Kidney glomerular epithelial cell (primary cell): ENCODE measurements at regions not wholly inside any gene's neighbourhood (a gene's known extent, or its start where the extent isn't known, plus 50 kb on each side); places are given as distances from the start of the nearest gene placed in this dataset.
A peak's percentile ranks its signal among the peaks of the same experiment; 100 is the strongest.
"Not testable (repeated sequence)": the region's sequence is repeated elsewhere in the genome, so short reads cannot be mapped to it uniquely, and the experiment has no call there.

ENCODE experiments used
- DNase-seq: peaks from one replicate; lab custom pipeline; 2025; lab: John Stamatoyannopoulos, UW

DNA sequence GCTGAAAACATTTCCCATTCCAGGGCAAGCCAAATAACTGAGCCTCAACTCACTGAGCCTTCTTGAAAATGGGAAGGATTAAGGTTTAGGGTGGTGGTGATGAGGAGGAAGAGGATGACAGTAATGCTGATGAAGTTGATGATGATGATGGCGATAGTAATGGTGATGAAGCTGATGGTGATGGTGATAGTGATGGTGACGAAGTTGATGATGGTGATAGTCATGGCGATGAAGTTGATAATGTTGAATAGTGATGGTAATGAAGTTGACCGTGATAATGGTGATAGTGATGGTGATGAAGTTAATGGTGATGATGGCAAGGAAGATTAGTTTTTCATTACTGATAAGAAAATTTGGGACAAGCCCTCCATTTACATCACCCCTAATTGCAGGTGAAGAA is 285.8 kb upstream of the DYNLRB2 start:
- DNase-seq: no peak

DNA sequence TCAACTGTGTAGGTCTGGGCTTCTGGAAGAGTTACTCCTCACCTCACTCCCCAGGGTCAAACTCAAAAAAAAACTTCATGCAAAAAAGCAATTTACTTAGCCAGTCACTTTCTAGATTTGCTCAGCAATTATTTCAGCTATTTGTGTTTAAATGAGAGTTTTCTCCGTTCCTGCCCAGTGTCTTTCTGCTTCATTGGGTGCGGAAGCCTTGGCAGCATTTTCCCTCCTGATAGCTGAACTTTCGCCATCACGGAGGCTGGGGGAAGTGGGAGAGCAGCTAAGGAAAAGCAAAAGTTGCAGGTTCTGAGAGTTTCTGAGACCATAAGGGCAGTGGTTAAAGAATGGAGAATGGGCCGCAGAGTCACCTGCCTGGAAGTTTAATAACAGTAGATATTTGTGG is 287.1 kb upstream of the DYNLRB2 start:
- peak; percentile 53 for DNase-seq

DNA sequence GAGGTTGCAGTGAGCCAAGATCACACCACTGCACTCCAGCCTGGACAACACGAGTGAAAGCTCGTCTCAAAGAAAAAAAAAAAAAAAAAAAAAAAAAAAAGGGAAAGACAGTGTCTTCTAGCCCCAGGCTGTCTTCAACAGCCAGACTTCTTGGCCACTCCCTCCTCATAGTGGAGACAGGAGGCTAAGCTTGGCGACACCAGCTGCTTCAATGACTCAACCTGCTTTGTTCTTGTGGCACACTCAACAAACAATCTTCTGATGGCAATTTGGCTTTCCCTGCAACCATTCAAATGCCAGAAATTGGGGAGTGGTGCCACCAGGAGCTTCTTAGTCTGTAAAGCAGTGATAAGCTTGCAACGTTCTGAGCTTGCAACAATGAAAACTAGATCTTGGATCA is 290.4 kb upstream of the DYNLRB2 start:
- no peak for DNase-seq

DNA sequence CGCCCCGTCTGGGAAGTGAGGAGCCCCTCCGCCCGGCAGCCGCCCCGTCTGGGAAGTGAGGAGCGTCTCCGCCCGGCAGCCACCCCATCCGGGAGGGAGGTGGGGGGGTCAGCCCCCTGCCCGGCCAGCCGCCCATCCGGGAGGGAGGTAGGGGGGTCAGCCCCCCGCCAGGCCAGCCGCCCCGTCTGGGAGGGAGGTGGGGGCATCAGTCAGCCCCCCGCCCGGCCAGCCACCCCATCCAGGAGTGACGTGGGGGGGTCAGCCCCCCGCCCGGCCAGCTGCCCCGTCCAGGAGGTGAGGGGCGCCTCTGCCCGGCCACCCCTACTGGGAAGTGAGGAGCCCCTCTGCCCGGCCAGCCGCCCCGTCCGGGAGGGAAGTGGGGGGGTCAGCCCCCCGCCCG is 297.5 kb upstream of the DYNLRB2 start:
- not testable (repeated sequence) for DNase-seq

DNA sequence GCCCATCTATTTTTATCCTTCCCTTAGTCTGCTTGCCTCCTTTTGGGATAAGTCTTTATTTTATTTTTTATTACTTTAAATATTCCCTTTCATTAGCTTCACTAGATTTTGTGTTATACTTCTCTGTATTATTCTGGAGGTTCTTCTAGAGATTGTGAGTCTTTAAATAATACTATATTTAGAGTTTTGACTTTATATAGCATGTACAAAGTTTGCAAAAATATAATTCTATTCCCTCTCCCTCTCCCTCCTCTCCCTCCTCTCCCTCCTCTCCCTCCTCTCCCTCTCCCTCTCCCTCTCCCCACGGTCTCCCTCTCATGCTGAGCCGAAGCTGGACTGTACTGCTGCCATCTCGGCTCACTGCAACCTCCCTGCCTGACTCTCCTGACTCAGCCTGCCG is 298.5 kb upstream of the DYNLRB2 start:
- not testable (repeated sequence) for DNase-seq

DNA sequence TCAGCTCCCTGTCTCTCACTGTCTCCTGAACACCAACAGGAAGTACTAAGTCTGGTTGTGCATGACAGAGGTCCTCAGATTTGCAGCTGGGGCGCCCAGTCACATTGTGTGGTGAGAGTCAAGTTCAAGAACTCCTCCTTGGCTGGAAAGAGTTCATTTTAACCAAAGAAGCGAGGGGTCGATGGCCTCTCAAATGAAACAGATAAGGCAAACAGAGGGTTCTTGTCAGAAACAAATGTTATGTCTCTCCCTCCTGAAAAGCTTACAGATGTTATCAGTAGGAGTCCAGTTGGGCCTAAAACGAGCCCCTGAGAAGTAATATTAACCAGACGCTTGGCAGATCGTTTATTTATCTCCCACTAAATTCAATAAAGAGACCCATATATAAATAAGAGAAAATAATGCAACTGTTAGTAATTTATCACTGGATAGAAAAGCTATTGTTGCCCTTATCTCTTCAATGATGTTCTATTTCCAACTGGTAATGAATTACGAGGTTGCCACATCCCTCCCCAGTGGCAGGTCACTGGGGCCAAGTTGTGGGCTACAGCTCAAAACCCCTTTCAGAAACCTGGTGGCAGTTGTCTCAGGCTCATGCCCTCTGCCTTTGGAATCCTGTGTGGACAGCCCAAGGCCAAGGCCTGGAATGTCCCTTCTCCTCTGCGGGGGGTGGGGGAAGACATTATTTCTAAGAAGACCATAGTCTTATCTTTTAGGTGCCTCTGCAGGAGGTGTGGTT is 307.5 kb upstream of the DYNLRB2 start:
- no peak for DNase-seq

DNA sequence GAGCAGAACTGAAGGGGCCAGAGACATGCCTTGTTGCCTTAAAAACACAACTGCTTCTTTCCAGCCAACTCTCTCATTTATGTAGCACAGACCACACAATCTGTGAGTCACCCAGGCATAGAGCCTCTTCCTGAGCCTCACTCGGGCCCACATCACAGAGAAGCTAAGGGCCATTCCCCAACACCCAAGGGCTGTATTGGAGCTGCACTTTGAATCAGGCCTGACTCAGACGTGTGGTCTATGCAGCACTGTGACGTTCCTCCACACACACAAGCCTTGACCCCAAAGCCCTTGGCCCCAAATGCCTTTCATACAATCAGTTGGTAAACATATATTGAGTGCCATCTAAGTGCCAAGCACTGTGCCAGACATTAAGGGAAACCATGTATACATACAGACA is 308.9 kb upstream of the DYNLRB2 start:
- peak; percentile 75 for DNase-seq

DNA sequence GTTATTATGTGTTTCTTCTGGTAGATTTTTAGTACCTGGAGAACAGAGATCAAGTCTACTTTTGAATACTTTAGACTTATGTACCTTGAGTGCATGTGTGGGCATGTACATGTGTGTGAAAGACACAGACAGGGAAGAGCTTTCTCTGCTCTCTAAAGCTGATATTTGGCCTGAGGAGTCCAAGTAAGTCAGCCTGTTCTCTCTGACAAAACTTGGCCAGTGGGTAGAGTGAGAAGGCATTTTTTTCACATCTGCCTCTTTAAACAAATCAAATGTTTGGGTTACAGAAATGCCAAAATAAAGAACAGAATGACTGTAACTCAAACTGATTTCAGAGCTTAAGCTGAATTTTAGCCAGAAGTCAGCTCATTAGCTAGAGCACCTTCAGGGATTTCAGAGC is 309.7 kb upstream of the DYNLRB2 start:
- DNase-seq: no peak

DNA sequence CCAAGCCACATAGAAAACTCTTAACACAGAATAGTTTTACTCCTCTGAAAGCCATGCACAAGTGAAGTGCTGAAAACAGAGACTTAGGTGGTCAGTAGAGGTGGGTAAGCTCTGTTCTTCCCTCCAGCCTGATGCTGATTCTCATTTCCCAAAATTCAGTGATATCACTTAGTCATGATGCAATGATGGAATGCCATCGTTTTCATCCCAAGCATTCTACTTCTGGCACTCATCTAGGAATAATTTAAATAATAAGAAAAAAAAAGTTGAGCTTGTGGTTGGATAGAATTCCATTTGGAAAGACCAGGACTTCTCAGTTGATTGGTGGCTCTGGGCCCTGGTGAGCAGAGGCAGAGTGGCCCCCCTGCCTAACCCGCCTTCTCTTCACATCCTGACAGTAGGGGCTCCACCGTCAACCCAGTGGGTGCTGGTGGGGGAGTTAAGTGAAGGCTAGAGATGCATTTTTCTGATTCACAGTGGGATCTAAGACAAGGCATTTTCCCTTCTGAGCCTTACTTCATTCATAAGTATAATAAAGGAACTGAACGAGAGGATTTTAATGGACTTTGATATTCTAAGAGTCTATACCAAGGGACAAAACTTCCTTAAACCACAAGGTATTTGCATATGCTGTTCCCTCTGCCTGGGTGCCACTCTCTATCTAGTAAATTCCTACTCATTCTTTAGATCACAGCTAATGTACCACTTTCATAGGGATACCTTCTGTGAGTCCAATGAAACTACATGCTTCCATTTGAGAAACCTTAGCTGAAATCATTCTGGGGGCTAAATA is 310.3 kb upstream of the DYNLRB2 start:
- no peak for DNase-seq

DNA sequence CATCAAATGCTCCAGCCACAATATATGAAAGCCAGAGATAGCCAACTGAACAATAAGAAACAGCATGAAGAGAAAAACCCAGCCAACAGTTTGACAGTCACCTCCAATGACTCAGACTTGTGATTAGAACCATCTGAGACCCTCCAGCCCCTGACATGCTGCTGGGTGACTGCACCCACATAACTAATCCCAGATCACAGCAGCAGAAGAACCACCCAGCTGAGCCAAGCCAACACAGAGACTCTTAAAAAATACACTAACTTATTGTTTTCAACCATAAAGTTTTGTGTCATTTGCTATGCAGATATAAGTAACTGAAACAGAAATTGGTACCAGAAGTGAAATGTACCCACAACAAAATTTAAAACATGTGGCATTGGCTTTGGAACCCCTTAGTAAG is 314.3 kb upstream of the DYNLRB2 start:
- no peak for DNase-seq

DNA sequence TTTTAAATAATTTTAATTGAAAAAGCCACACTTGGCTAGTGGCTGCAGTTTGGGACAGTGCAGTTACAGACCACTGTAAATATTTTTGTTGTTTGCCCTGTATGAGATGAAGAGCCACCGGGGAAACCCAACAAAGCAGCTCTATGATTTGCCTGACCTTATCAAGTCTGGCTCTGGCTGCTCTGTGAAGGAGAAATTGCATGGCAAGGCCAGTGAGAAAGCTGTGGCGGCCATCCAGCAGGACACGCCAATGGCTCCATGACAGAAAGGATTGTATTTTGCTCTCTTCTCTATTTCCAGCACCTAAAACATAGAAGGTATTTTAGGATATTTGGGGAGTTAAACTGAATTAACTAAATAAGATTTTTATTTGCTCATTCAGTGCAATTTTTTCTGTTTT is 330.0 kb upstream of the DYNLRB2 start:
- no peak for DNase-seq

DNA sequence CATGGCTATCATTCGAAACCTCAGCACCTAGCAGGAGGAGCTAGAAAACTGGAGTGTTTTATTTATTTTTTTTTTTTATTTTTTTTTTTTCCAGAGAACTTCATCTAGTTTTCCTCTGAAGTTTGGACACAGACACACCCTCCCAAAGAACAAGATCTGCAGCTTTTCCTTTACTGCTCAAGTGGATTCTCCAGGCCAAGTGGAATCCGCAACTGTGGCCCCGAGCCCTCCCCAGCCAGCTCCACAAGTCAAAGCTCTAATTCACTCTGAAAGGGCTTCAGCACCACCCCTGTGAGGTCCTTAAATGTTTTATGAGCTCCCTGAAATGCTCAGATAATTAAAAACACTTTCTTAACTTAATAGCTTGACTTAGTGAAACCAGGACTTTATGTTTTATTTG is 332.1 kb upstream of the DYNLRB2 start:
- DNase-seq: no peak

DNA sequence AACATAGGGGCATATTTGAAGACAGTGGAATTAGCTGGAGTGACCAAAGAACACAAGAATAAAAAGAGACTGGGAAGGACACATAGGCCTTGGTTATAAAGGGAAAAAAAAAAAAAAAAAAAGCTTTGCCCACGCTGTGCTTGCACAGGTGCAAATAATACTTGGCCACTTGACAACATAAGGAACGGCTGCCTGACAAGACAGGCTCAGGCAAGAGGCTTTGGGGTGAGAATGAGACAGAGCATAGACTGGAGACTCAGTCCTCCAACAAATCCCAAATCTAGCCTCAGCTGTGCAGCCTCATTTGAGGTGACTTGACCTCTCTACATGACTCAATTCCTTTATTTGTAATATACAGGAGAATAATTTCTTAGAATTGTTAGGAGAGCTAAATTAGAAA is 332.8 kb upstream of the DYNLRB2 start:
- no peak for DNase-seq

DNA sequence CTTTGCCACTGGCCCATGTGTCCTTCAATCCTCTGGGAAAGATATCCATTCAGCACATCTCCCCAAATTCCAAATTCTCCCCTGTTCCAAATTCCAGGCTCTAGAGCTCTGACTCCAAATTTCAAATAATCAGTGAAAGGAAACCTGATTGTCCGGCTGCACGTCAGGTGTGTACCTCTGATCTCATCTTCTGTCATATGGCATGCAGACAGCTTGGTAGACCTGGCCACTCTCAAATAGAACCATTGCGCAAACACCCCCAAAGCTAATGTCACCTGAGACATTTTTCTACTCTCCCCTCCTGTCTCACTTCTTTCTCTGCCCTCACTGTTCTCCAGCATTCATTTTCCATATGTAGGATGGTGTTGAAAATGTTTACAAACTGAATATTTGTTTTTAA is 337.0 kb upstream of the DYNLRB2 start:
- DNase-seq: no peak

DNA sequence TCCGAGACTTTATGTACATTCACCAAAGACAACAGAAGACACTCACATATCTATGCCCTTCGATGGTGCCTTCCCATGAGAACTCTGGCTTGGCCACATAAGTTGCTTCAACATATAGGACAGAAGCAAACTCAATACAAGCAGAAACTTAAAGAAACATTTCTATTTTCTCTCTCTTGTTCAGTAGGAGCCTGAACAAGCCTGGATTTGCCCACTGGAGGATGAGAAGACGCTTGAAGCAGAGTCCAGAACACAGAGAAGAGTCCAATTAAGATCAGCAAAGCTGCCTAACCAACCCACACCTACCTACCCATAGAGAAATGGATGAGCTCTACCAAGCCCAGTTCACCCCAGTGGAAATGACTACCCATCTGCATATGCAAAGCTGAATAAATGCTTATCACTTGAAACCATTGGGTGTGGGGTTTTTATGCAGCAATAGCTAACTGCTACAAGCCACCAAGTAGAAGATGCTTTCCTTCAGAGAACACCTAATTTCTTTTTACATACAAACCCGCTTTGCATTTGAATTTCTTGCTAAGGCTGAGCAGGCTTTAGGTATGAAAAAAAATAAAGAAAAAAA is 337.9 kb upstream of the DYNLRB2 start:
- DNase-seq: no peak

DNA sequence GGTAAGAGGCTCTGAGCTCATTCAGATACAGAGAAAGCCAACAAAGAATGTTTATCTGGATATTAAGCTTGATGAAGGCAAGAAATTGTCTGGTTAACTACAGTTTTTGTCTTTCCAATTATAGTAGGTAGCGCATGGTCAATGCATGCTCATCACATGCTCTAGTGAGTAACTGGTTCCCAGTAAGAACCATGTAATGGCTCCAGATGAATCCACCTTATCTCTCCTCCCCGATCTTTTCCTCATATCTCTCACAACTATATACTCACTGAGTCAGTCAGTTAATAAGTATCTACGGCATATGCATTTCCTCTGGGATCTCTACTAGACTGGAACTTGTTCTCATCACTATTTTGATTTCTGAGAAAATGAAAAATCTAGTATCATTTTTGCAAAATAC is 340.7 kb upstream of the DYNLRB2 start:
- DNase-seq: peak; percentile 66

DNA sequence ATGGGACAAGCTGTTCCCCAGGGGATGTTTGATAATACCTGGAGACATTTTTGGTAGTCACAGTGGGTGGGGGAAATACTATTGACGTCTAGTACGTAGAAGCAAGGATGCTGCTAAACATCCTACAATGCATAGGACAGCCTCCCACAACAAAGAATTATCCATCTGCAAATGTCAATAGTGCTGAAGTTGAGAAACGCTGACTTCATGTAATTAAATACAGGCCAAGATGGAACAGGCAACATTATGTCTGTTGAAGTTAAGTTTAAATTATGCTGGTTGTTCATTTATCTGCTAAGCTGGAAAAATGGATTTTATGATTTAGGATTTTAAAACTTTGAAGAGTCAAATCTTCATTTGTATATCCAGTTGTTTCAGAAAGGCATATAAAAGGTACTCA is 341.2 kb upstream of the DYNLRB2 start:
- DNase-seq: no peak

DNA sequence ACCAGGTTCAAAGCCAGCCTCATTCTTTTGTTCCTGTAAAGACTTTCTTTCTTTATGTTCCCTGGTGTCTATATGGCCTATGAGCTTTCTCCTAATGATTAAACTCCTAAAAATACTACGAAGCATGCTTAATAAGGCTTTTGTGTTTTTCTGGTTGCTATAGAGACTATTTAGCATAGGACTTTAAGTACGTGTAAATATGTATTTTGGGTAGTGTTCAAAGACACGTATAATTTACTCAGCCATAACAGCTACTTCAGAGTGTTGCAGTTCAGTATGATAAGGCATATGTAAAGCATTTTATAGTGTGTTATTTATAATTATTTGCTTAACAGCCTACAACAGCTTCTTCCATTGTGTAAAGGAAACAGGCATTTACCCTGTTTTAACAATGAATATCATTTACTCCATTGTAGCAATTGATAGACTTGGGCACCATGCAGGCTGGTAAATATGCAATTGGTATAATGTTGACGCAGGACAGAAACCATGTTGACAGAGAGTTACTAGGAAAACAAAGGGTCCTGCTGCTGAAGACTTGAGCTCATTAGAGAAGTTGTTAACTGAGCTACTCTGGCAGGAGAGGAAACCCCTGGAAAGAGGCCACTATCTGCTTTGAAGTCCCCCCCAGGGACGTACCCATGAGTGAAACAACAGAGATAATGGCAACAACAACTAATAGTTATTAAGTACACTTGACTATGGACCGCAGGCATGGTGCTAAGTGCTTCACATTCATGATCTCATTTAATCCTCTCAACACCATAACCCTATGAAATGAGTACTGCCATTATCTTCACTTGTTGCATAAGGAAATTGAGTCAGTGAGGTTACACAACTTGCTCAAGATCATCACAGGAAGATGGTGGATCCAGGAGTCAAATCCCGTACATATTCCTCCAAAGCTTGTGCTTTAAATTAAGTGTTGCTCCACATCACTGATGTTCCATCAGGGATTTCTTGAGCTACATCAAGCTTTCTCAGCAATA is 342.2 kb upstream of the DYNLRB2 start:
- peak; percentile 24 for DNase-seq

DNA sequence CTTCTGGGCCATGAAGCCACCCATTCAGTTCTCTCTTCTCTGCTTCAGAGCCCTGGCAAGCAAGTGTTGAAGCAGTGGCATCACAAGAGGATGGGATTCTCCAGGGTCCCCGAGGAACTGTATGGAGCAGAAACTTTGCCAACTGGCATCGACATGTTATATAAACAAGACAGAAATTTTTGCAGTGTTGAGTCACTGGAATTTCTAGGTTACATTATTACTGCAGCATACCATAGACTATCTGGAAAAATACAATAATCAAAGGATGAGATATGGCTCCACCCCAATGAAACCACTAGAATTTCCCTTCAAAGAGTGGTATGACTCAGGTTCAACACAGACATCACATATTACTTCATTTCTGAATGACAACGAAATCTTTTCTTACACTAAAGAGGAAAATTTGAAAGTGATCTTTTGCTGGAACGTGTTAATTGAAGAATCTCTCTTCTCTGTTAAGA is 343.0 kb upstream of the DYNLRB2 start:
- peak; percentile 96 for DNase-seq

DNA sequence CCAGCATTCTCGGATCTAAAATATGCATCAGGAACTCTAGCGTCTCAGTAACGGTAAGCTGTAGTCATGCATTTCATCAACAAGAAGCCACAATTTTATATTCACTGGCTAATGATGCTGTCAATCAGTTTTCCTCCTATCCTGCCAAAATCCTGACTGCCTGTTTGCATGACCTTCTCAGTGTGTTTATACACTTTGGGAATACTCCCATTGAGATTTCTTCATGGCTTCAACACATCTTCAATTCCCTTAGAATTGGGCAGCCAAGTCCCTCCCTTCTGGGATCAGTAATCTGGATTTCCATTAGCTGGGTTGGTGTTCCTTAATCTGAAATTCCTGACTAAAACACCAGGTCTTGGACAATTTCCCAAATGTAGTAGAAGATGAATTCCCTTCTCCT is 348.9 kb upstream of the DYNLRB2 start:
- no peak for DNase-seq

DNA sequence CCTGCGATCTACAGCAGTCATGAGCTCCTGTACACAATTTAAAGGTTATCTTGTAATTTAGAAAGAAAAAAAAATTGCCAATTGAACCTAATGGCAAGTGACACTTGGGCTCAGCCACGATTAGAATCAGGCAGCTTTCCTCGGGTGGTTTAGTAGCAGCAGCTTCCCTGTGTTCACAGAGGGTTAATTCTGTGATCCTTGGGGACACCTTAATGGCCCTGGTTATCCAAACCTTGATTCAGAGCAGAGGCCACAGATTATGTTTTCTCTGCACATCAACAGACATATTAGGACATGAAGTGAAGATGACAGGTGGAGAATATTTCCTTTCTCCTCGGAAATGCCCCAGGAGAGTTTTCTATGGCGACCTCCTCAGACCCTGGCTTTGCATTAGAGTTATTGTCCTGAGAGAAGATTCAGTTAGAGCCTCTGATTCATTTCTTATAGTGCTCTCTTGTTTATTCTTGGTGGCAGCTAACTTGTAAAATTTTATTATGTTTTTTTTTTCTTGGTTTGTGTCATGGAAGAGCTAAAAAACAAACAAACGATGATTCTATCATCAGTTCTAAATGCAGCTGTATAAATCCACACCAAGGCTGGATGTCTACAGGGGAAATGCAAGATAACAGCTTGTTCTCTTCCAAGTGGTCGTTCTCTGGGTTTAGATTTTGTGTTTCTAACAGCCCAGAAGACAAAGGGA is 351.2 kb upstream of the DYNLRB2 start:
- no peak for DNase-seq
